ENCODE measurements at regions not wholly inside any gene's neighbourhood (a gene's known extent, or its start where the extent isn't known, plus 50 kb on each side); places are given as distances from the start of the nearest gene placed in this dataset.

DNA sequence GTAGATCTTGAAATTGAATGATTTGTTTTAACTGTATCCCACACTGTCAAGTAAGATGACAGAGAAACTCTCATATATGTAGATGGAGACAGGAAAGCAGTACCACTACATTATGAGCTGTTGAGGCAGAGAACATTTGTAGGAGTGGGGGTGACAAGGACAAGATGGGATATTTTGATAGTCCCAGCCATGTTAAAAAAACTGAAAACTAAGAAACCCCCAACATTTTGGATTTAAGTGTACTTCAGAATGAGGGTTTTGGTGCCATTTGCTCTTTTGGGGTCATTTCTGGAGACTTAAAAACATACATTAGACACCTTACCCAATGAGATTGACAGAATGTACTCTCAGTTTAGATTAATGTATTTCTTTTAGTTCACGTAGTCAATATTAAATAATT is 149.9 kb upstream of the SLC4A4 start:
- TF ChIP-seq, protein P1, sequence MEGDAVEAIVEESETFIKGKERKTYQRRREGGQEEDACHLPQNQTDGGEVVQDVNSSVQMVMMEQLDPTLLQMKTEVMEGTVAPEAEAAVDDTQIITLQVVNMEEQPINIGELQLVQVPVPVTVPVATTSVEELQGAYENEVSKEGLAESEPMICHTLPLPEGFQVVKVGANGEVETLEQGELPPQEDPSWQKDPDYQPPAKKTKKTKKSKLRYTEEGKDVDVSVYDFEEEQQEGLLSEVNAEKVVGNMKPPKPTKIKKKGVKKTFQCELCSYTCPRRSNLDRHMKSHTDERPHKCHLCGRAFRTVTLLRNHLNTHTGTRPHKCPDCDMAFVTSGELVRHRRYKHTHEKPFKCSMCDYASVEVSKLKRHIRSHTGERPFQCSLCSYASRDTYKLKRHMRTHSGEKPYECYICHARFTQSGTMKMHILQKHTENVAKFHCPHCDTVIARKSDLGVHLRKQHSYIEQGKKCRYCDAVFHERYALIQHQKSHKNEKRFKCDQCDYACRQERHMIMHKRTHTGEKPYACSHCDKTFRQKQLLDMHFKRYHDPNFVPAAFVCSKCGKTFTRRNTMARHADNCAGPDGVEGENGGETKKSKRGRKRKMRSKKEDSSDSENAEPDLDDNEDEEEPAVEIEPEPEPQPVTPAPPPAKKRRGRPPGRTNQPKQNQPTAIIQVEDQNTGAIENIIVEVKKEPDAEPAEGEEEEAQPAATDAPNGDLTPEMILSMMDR (conservative IDR thresholded peaks at IDR 0.05 in 1 of 2, IDR thresholded peaks at IDR 0.05 in 1 of 2; ENCODE audit: low read depth in 1 of 2, low read length in 2 of 2) = no peak
- TF ChIP-seq EZH2 (IDR thresholded peaks at IDR 0.05; ENCODE audit: low read length, missing control alignments) = no peak
